ENCODE measurements at regions not wholly inside any gene's neighbourhood (a gene's known extent, or its start where the extent isn't known, plus 50 kb on each side); places are given as distances from the start of the nearest gene placed in this dataset.

GRCh38 chr6:92243315-92243714, 1176.0 kb downstream of the EPHA7 start:
- no peaks in the 10 kb centered on the region for H3K9me3 ChIP-seq (ENCODE audit: insufficient read depth in 2 of 2, low read depth in 1 of 2, low read length in 1 of 2)
- no peak overlapping the region for H3K9ac ChIP-seq (replicated peaks in 1 of 4; ENCODE audit: extremely low read depth in 1 of 4, low read depth in 3 of 4, low read length in 3 of 4)
- H4K5ac ChIP-seq (ENCODE audit: insufficient read length, low read depth, low read length): no peak overlapping the region
- no peaks in the 10 kb centered on the region for H3K79me2 ChIP-seq (ENCODE audit: control insufficient read depth in 1 of 2, insufficient read depth in 2 of 2, low read length in 2 of 2)
- no peaks in the 10 kb centered on the region for H3K27me3 ChIP-seq (replicated peaks in 1 of 4; ENCODE audit: control insufficient read depth in 3 of 4, extremely low read depth in 1 of 4, insufficient read depth in 3 of 4, low read length in 3 of 4)
- no peak overlapping the region for H3K23ac ChIP-seq (ENCODE audit: insufficient read length)
- no peak overlapping the region for H3K27ac ChIP-seq (ENCODE audit: low read depth, low read length)
- H2AFZ ChIP-seq (ENCODE audit: low read length): no peak overlapping the region
- no peak overlapping the region for H3K56ac ChIP-seq (replicated peaks; ENCODE audit: insufficient read length, low read depth, low read length)
- no peaks in the 10 kb centered on the region for H3K79me1 ChIP-seq (ENCODE audit: low read depth, low read length)
- no peak for FAIRE-seq
- TF ChIP-seq EGR1 (IDR thresholded peaks at IDR 0.05; ENCODE audit: borderline replicate concordance, low read depth, low read length) (no peak), FOSL1 (IDR thresholded peaks at IDR 0.05; ENCODE audit: insufficient read depth, low read depth, low read length) (no peak), CTCF (IDR thresholded peaks at IDR 0.05; ENCODE audit: control extremely low read depth in 1 of 3, insufficient read depth in 1 of 3, low read depth in 1 of 3, low read length in 3 of 3) (no peak), TAF1 (IDR thresholded peaks at IDR 0.05; ENCODE audit: low read depth, low read length) (no peak), TAF7 (optimal IDR thresholded peaks at IDR 0.05; ENCODE audit: borderline replicate concordance, low read depth, low read length) (no peak)
- H3K4ac ChIP-seq (replicated peaks; ENCODE audit: insufficient read length, low read depth, low read length): no peak overlapping the region
- H3K4me2 ChIP-seq (ENCODE audit: insufficient read depth in 1 of 2, low read depth in 2 of 2, low read length in 2 of 2): no peak overlapping the region
- H2AK5ac ChIP-seq (ENCODE audit: low read depth, low read length): no peak overlapping the region
- H4K91ac ChIP-seq (replicated peaks; ENCODE audit: insufficient read length, low read length): no peak overlapping the region
- no peaks in the 10 kb centered on the region for H3K23me2 ChIP-seq (ENCODE audit: low read depth, low read length)
- no peak overlapping the region for H2BK120ac ChIP-seq (replicated peaks; ENCODE audit: low read depth, low read length)
- H4K8ac ChIP-seq (ENCODE audit: extremely low read depth, insufficient read depth, low read length): no peak overlapping the region
- no peak overlapping the region for H2BK15ac ChIP-seq (ENCODE audit: low read length)
- no peak overlapping the region for H2BK12ac ChIP-seq (ENCODE audit: low read depth, low read length)
- no peak for DNase-seq (ENCODE audit: low read depth in 1 of 2, low spot score in 2 of 2)
- no peaks in the 10 kb centered on the region for H3K36me3 ChIP-seq (ENCODE audit: control insufficient read depth in 2 of 4, insufficient read depth in 4 of 4, low read length in 3 of 4)
- 90% methylated on average over 3 of the region's 3 CpGs; no CpG with 5 or more reads in 1 of the 2 experiments for WGBS, 2 experiments (ENCODE audit: extremely low coverage in 1 of 2, insufficient coverage in 1 of 2, insufficient read length in 1 of 2, insufficient replicate concordance in 2 of 2, low coverage in 1 of 2, low lambda C conversion rate in 2 of 2, missing lambda C conversion rate in 1 of 2)
- CTCF ChIA-PET (ENCODE audit: partially characterized antibody): interaction anchor here (0.7 kb wide), 1 partner anchor 536 kb away, joined by 4 read pairs; no protein-coding TSS in a partner anchor
- POLR2A ChIA-PET (ENCODE audit: partially characterized antibody): no interaction called here
- no peaks in the 10 kb centered on the region for H4K20me1 ChIP-seq (replicated peaks in 1 of 2; ENCODE audit: control insufficient read depth in 1 of 2, insufficient read depth in 2 of 2, low read length in 2 of 2)
- H2BK5ac ChIP-seq (ENCODE audit: low read depth, low read length): no peak overlapping the region
- no peak overlapping the region for H2BK20ac ChIP-seq (ENCODE audit: low read length)
- H3K4me3 ChIP-seq (ENCODE audit: extremely low read depth in 1 of 4, insufficient read depth in 2 of 4, low read depth in 3 of 4, low read length in 4 of 4): no peak overlapping the region
- H3K18ac ChIP-seq (ENCODE audit: extremely low read depth, low read length): no peak overlapping the region
- H3K14ac ChIP-seq (ENCODE audit: insufficient read length): no peak overlapping the region
- H3K4me1 ChIP-seq (replicated peaks in 1 of 4; ENCODE audit: control insufficient read depth in 3 of 4, insufficient read depth in 4 of 4, low read length in 3 of 4): no peaks in the 10 kb centered on the region

Measured in H1 (cell line).